Esophagus muscularis mucosa (tissue), 4 donors: ENCODE measurements at regions not wholly inside any gene's neighbourhood (a gene's known extent, or its start where the extent isn't known, plus 50 kb on each side); places are given as distances from the start of the nearest gene placed in this dataset.

Source experiments
- EP300 ChIP-seq: sonication (generic); formaldehyde crosslinking; IDR thresholded peaks from one replicate; pipeline ENCODE4 v1.6.1; 2017; ENCODE audit warnings: antibody characterized with exemption
- POLR2A ChIP-seq: fragments of 450-650 bp; IDR thresholded peaks from one replicate; pipeline ENCODE4 v1.6.1; 2017; ENCODE audit warnings: antibody characterized with exemption, moderate library complexity, mild to moderate bottlenecking, low read depth
- POLR2AphosphoS5 ChIP-seq, 2 donors: sonication (generic); formaldehyde crosslinking; IDR thresholded peaks; one replicate each; pipeline ENCODE4 v1.6.1; 2017; ENCODE audit warnings: antibody characterized with exemption in 2 of 2
- TF ChIP-seq, protein P1 (sequence below), 3 experiments: fragments of 200-600 bp in 2 of 3; fragments of 450-650 bp in 1 of 3; sonication (generic) in 2 of 3; IDR thresholded peaks; one replicate each; pipeline ENCODE4 v1.5.1; 2017 to 2019; ENCODE audit warnings: antibody characterized with exemption in 3 of 3, mild to moderate bottlenecking in 2 of 3, moderate library complexity in 1 of 3

DNA sequence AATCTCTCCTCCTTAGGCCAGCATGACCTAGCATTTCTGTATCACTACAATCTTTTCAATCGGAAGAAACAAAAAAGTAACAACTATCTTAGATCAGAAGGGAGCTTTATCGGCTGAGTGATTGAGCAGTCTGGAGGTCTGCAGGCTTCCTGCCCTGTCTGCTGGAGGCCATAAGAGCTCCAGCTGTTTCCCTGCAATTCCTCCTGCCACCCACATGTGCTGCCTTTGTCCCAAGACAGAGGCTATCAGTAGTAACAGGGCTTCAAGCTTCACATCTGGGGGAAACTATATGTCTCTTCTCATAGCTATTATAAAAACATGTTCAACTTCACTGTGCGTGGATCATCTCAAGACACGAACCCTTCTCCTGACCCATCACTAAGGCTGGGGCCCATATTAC is 70.1 kb upstream of the VWC2 start:
- TF ChIP-seq POLR2A (no peak), POLR2AphosphoS5 (IDR thresholded peaks at IDR 0.05) (no peak), EP300 (no peak)
- TF ChIP-seq, protein P1, sequence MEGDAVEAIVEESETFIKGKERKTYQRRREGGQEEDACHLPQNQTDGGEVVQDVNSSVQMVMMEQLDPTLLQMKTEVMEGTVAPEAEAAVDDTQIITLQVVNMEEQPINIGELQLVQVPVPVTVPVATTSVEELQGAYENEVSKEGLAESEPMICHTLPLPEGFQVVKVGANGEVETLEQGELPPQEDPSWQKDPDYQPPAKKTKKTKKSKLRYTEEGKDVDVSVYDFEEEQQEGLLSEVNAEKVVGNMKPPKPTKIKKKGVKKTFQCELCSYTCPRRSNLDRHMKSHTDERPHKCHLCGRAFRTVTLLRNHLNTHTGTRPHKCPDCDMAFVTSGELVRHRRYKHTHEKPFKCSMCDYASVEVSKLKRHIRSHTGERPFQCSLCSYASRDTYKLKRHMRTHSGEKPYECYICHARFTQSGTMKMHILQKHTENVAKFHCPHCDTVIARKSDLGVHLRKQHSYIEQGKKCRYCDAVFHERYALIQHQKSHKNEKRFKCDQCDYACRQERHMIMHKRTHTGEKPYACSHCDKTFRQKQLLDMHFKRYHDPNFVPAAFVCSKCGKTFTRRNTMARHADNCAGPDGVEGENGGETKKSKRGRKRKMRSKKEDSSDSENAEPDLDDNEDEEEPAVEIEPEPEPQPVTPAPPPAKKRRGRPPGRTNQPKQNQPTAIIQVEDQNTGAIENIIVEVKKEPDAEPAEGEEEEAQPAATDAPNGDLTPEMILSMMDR (IDR thresholded peaks at IDR 0.05): no peak
